PFSK-1 (cell line): ENCODE measurements at regions not wholly inside any gene's neighbourhood (a gene's known extent, or its start where the extent isn't known, plus 50 kb on each side); places are given as distances from the start of the nearest gene placed in this dataset.

ENCODE experiments used
- FOXP2 ChIP-seq: optimal IDR thresholded peaks from 2 replicates; pipeline ENCODE3; 2011; ENCODE audit warnings: borderline replicate concordance, control low read depth, inconsistent platforms; ENCODE audit not compliant: insufficient read depth; ENCODE audit errors: extremely low read length, extremely low read depth
- POLR2AphosphoS5 ChIP-seq: IDR thresholded peaks from 2 replicates; pipeline ENCODE4 v1.6.1; 2012; ENCODE audit warnings: low read depth, mild to moderate bottlenecking, control low read depth, low read length, moderate library complexity
- SIN3A ChIP-seq: IDR thresholded peaks from 2 replicates; pipeline ENCODE4 v1.6.1; 2012; ENCODE audit warnings: mild to moderate bottlenecking, low read length, moderate library complexity, borderline replicate concordance; ENCODE audit not compliant: insufficient read depth
- TAF1 ChIP-seq: IDR thresholded peaks from 2 replicates; pipeline ENCODE4 v1.6.1; 2012; ENCODE audit warnings: low read length, control low read depth, borderline replicate concordance; ENCODE audit not compliant: insufficient read depth
- TF ChIP-seq, protein P1 (sequence below), 2 experiments: IDR thresholded peaks; 2 replicates each; pipeline versions ENCODE4 v1.6.1 to v1.8.0; 2011 to 2012; ENCODE audit warnings: low read depth in 2 of 2, low read length in 2 of 2, control low read depth in 1 of 2, inconsistent platforms in 1 of 2, mild to moderate bottlenecking in 1 of 2, moderate library complexity in 1 of 2; ENCODE audit not compliant: insufficient read depth in 1 of 2

DNA sequence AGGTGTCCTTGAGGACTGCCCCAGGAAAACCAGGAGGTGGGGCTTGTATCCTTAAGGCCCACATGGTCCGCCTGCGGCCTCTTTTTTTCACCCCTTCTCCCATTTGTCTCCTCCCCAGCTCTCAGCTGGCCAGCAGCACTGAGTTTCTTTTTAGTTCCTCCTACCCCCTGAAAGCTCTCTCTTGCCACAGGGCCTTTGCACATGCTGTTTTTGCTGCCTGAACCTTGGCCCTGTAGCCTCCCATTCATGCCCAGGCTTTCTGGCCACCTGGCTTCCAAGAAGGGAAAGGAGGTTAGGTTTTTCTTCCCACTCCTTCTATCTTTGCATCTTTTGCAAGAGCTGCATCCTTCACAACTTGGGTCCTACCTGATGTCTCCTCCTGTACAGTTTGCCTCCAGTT lies 358.1 kb downstream of the VRK1 start:
- TF ChIP-seq, protein P1, sequence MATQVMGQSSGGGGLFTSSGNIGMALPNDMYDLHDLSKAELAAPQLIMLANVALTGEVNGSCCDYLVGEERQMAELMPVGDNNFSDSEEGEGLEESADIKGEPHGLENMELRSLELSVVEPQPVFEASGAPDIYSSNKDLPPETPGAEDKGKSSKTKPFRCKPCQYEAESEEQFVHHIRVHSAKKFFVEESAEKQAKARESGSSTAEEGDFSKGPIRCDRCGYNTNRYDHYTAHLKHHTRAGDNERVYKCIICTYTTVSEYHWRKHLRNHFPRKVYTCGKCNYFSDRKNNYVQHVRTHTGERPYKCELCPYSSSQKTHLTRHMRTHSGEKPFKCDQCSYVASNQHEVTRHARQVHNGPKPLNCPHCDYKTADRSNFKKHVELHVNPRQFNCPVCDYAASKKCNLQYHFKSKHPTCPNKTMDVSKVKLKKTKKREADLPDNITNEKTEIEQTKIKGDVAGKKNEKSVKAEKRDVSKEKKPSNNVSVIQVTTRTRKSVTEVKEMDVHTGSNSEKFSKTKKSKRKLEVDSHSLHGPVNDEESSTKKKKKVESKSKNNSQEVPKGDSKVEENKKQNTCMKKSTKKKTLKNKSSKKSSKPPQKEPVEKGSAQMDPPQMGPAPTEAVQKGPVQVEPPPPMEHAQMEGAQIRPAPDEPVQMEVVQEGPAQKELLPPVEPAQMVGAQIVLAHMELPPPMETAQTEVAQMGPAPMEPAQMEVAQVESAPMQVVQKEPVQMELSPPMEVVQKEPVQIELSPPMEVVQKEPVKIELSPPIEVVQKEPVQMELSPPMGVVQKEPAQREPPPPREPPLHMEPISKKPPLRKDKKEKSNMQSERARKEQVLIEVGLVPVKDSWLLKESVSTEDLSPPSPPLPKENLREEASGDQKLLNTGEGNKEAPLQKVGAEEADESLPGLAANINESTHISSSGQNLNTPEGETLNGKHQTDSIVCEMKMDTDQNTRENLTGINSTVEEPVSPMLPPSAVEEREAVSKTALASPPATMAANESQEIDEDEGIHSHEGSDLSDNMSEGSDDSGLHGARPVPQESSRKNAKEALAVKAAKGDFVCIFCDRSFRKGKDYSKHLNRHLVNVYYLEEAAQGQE (IDR thresholded peaks at IDR 0.05; ENCODE audit: insufficient read depth in 1 of 2, low read depth in 2 of 2, low read length in 2 of 2), result no peak
- no peak for TF ChIP-seq POLR2AphosphoS5
- no peak for TF ChIP-seq TAF1
- TF ChIP-seq FOXP2, result no peak
- TF ChIP-seq SIN3A, result no peak
